ENCODE measurements at regions not wholly inside any gene's neighbourhood (a gene's known extent, or its start where the extent isn't known, plus 50 kb on each side); places are given as distances from the start of the nearest gene placed in this dataset.

GRCh38 chr1:88404582-88404981, 279.5 kb upstream of the PKN2 start:
- no peak overlapping the region for H3K4me3 ChIP-seq (ENCODE audit: control insufficient read depth, low read depth, low read length)
- no peak for TF ChIP-seq CTCF (conservative IDR thresholded peaks at IDR 0.05; ENCODE audit: control insufficient read depth, insufficient read depth, low read depth, low read length)
- DNase-seq (ENCODE audit: low read depth), result no peak

- H3K4me3 ChIP-seq (ENCODE audit: control insufficient read depth, low read depth, low read length), result no peak overlapping the region
- no peak for DNase-seq (ENCODE audit: low read depth)
- no peak for TF ChIP-seq CTCF (conservative IDR thresholded peaks at IDR 0.05; ENCODE audit: control insufficient read depth, insufficient read depth, low read depth, low read length)
Measured at GRCh38 chr1:88407248-88407647, 276.8 kb upstream of the PKN2 start.

GRCh38 chr1:88421997-88422396, 262.1 kb upstream of the PKN2 start:
- no peak overlapping the region for H3K4me3 ChIP-seq (ENCODE audit: control insufficient read depth, low read depth, low read length)
- no peak for TF ChIP-seq CTCF (conservative IDR thresholded peaks at IDR 0.05; ENCODE audit: control insufficient read depth, insufficient read depth, low read depth, low read length)
- DNase-seq (ENCODE audit: low read depth), result no peak

- no peak overlapping the region for H3K4me3 ChIP-seq (ENCODE audit: control insufficient read depth, low read depth, low read length)
- DNase-seq (ENCODE audit: low read depth), result no peak
- TF ChIP-seq CTCF (conservative IDR thresholded peaks at IDR 0.05; ENCODE audit: control insufficient read depth, insufficient read depth, low read depth, low read length), result no peak
Measured at GRCh38 chr1:88433556-88433955, 250.5 kb upstream of the PKN2 start.

- no peak for DNase-seq (ENCODE audit: low read depth)
- H3K4me3 ChIP-seq (ENCODE audit: control insufficient read depth, low read depth, low read length), result no peak overlapping the region
- no peak for TF ChIP-seq CTCF (conservative IDR thresholded peaks at IDR 0.05; ENCODE audit: control insufficient read depth, insufficient read depth, low read depth, low read length)
Measured at GRCh38 chr1:88434836-88435235, 249.2 kb upstream of the PKN2 start.

- no peak for DNase-seq (ENCODE audit: low read depth)
- H3K4me3 ChIP-seq (ENCODE audit: control insufficient read depth, low read depth, low read length), result no peak overlapping the region
- no peak for TF ChIP-seq CTCF (conservative IDR thresholded peaks at IDR 0.05; ENCODE audit: control insufficient read depth, insufficient read depth, low read depth, low read length)
Measured at GRCh38 chr1:88441022-88441421, 243.1 kb upstream of the PKN2 start.

GRCh38 chr1:88451856-88452255, 232.2 kb upstream of the PKN2 start:
- no peak for DNase-seq (ENCODE audit: low read depth)
- TF ChIP-seq CTCF (conservative IDR thresholded peaks at IDR 0.05; ENCODE audit: control insufficient read depth, insufficient read depth, low read depth, low read length), result no peak
- H3K4me3 ChIP-seq (ENCODE audit: control insufficient read depth, low read depth, low read length), result no peak overlapping the region

Measured in fibroblast of mammary gland (primary cell).